ENCODE measurements at regions not wholly inside any gene's neighbourhood (a gene's known extent, or its start where the extent isn't known, plus 50 kb on each side); places are given as distances from the start of the nearest gene placed in this dataset.

GRCh38 chr6:144856622-144857021, 571.5 kb downstream of the UTRN start:
- peaks cover 3% of the 10 kb centered on the region for H3K4me1 Mint-ChIP-seq

GRCh38 chr6:144857086-144857485, 572.0 kb downstream of the UTRN start:
- ChIA-PET POLR2A (no interaction called here), CTCF (no interaction called here)
- H3K4me3 Mint-ChIP-seq, result no peak overlapping the region
- peaks cover 2% of the 10 kb centered on the region for H3K27me3 Mint-ChIP-seq
- no peak overlapping the region for H3K27ac Mint-ChIP-seq
- H3K9me3 Mint-ChIP-seq, result peaks cover 4% of the 10 kb centered on the region
- no peak for DNase-seq
- peaks cover 9% of the 10 kb centered on the region for H3K36me3 Mint-ChIP-seq (ENCODE audit: low read depth)
- H3K4me1 Mint-ChIP-seq, result peaks cover 3% of the 10 kb centered on the region

More at GRCh38 chr6:144856622-144857021, 571.5 kb downstream of the UTRN start:
- Mint-ChIP-seq H3K36me3 (ENCODE audit: low read depth) (peaks cover 12% of the 10 kb centered on the region), H3K9me3 (peaks cover 4% of the 10 kb centered on the region), H3K4me3 (no peak overlapping the region), H3K27me3 (peaks cover 2% of the 10 kb centered on the region), H3K27ac (no peak overlapping the region)
- ChIA-PET POLR2A (no interaction called here), CTCF (no interaction called here)
- no peak for DNase-seq

GRCh38 chr6:144862769-144863168, 577.6 kb downstream of the UTRN start:
- no peaks in the 10 kb centered on the region for H3K36me3 Mint-ChIP-seq (ENCODE audit: low read depth)
- DNase-seq, result no peak
- H3K27ac Mint-ChIP-seq, result no peak overlapping the region
- no peak overlapping the region for H3K4me3 Mint-ChIP-seq
- peaks cover 26% of the 10 kb centered on the region for H3K9me3 Mint-ChIP-seq
- CTCF ChIA-PET, result no interaction called here
- no peaks in the 10 kb centered on the region for H3K4me1 Mint-ChIP-seq
- H3K27me3 Mint-ChIP-seq, result peaks cover 4% of the 10 kb centered on the region
- POLR2A ChIA-PET, result no interaction called here

GRCh38 chr6:144867761-144868160, 582.6 kb downstream of the UTRN start:
- Mint-ChIP-seq H3K4me1 (no peaks in the 10 kb centered on the region), H3K36me3 (ENCODE audit: low read depth) (no peaks in the 10 kb centered on the region), H3K27me3 (peaks cover 1% of the 10 kb centered on the region), H3K4me3 (no peak overlapping the region), H3K27ac (no peak overlapping the region), H3K9me3 (peaks cover 22% of the 10 kb centered on the region)
- ChIA-PET POLR2A (no interaction called here), CTCF (no interaction called here)
- no peak for DNase-seq

- Mint-ChIP-seq H3K4me3 (no peak overlapping the region), H3K27me3 (peaks cover 3% of the 10 kb centered on the region), H3K4me1 (no peaks in the 10 kb centered on the region), H3K36me3 (ENCODE audit: low read depth) (no peaks in the 10 kb centered on the region), H3K27ac (no peak overlapping the region), H3K9me3 (peaks cover 4% of the 10 kb centered on the region)
- ChIA-PET POLR2A (no interaction called here), CTCF (no interaction called here)
- no peak for DNase-seq
Observed at GRCh38 chr6:144870782-144871181, 585.6 kb downstream of the UTRN start.

- CTCF ChIA-PET, result no interaction called here
- no peak overlapping the region for H3K27ac Mint-ChIP-seq
Observed at GRCh38 chr6:144873623-144874378, 588.7 kb downstream of the UTRN start.

GRCh38 chr6:144876689-144877088, 591.6 kb downstream of the UTRN start:
- peaks cover 26% of the 10 kb centered on the region for H3K27me3 Mint-ChIP-seq
- H3K4me3 Mint-ChIP-seq, result no peak overlapping the region
- H3K9me3 Mint-ChIP-seq, result peaks cover 2% of the 10 kb centered on the region
- no peaks in the 10 kb centered on the region for H3K36me3 Mint-ChIP-seq (ENCODE audit: low read depth)
- POLR2A ChIA-PET, result interaction anchor here (0.7 kb wide), 1 partner anchor 102 kb away, joined by 3 read pairs; no protein-coding TSS in a partner anchor
- no peaks in the 10 kb centered on the region for H3K4me1 Mint-ChIP-seq
- CTCF ChIA-PET, result no interaction called here
- no peak overlapping the region for H3K27ac Mint-ChIP-seq
- DNase-seq, result no peak

More at GRCh38 chr6:144873623-144874378, 588.7 kb downstream of the UTRN start:
- no peak for DNase-seq
- Mint-ChIP-seq H3K9me3 (peaks cover 2% of the 10 kb centered on the region), H3K27me3 (peaks cover 15% of the 10 kb centered on the region), H3K4me1 (no peaks in the 10 kb centered on the region), H3K36me3 (ENCODE audit: low read depth) (no peaks in the 10 kb centered on the region), H3K4me3 (no peak overlapping the region)
- POLR2A ChIA-PET, result no interaction called here

GRCh38 chr6:144877118-144877517, 592.0 kb downstream of the UTRN start:
- no peak for DNase-seq
- no peaks in the 10 kb centered on the region for H3K4me1 Mint-ChIP-seq
- no peak overlapping the region for H3K4me3 Mint-ChIP-seq
- POLR2A ChIA-PET, result interaction anchor here (0.7 kb wide), 1 partner anchor 101 kb away, joined by 3 read pairs; no protein-coding TSS in a partner anchor
- CTCF ChIA-PET, result no interaction called here
- peaks cover 2% of the 10 kb centered on the region for H3K9me3 Mint-ChIP-seq
- H3K27ac Mint-ChIP-seq, result no peak overlapping the region
- H3K36me3 Mint-ChIP-seq (ENCODE audit: low read depth), result no peaks in the 10 kb centered on the region
- H3K27me3 Mint-ChIP-seq, result peaks cover 26% of the 10 kb centered on the region

- Mint-ChIP-seq H3K9me3 (no peaks in the 10 kb centered on the region), H3K27ac (no peak overlapping the region), H3K36me3 (ENCODE audit: low read depth) (no peaks in the 10 kb centered on the region), H3K4me3 (no peak overlapping the region), H3K4me1 (no peaks in the 10 kb centered on the region), H3K27me3 (peaks cover 26% of the 10 kb centered on the region)
- ChIA-PET POLR2A (no interaction called here), CTCF (no interaction called here)
- no peak for DNase-seq
Observed at GRCh38 chr6:144878577-144878976, 593.4 kb downstream of the UTRN start.

- Mint-ChIP-seq H3K27ac (no peak overlapping the region), H3K4me3 (no peak overlapping the region), H3K36me3 (ENCODE audit: low read depth) (no peaks in the 10 kb centered on the region), H3K27me3 (peaks cover 26% of the 10 kb centered on the region), H3K9me3 (no peaks in the 10 kb centered on the region), H3K4me1 (no peaks in the 10 kb centered on the region)
- no peak for DNase-seq
- ChIA-PET POLR2A (no interaction called here), CTCF (no interaction called here)
Observed at GRCh38 chr6:144879436-144879835, 594.3 kb downstream of the UTRN start.

- no peak for DNase-seq
- ChIA-PET CTCF (no interaction called here), POLR2A (no interaction called here)
- Mint-ChIP-seq H3K27ac (no peak overlapping the region), H3K36me3 (ENCODE audit: low read depth) (no peaks in the 10 kb centered on the region), H3K4me1 (no peaks in the 10 kb centered on the region), H3K9me3 (no peaks in the 10 kb centered on the region), H3K4me3 (no peak overlapping the region), H3K27me3 (peaks cover 23% of the 10 kb centered on the region)
Observed at GRCh38 chr6:144882425-144882824, 597.3 kb downstream of the UTRN start.

GRCh38 chr6:144883915-144884314, 598.8 kb downstream of the UTRN start:
- no peak overlapping the region for H3K27ac Mint-ChIP-seq
- H3K4me1 Mint-ChIP-seq, result no peaks in the 10 kb centered on the region
- no peaks in the 10 kb centered on the region for H3K36me3 Mint-ChIP-seq (ENCODE audit: low read depth)
- no peaks in the 10 kb centered on the region for H3K9me3 Mint-ChIP-seq
- peaks cover 13% of the 10 kb centered on the region for H3K27me3 Mint-ChIP-seq
- POLR2A ChIA-PET, result no interaction called here
- no peak for DNase-seq
- H3K4me3 Mint-ChIP-seq, result no peak overlapping the region
- CTCF ChIA-PET, result no interaction called here

GRCh38 chr6:144885817-144886216, 600.7 kb downstream of the UTRN start:
- ChIA-PET CTCF (no interaction called here), POLR2A (no interaction called here)
- Mint-ChIP-seq H3K27me3 (peaks cover 3% of the 10 kb centered on the region), H3K27ac (no peak overlapping the region), H3K4me3 (no peak overlapping the region), H3K9me3 (no peaks in the 10 kb centered on the region), H3K4me1 (no peaks in the 10 kb centered on the region), H3K36me3 (ENCODE audit: low read depth) (no peaks in the 10 kb centered on the region)
- no peak for DNase-seq

GRCh38 chr6:144886682-144887081, 601.5 kb downstream of the UTRN start:
- Mint-ChIP-seq H3K4me1 (no peaks in the 10 kb centered on the region), H3K4me3 (no peak overlapping the region), H3K27me3 (peaks cover 3% of the 10 kb centered on the region), H3K9me3 (no peaks in the 10 kb centered on the region), H3K36me3 (ENCODE audit: low read depth) (no peaks in the 10 kb centered on the region), H3K27ac (no peak overlapping the region)
- no peak for DNase-seq
- ChIA-PET POLR2A (no interaction called here), CTCF (no interaction called here)

All from activated CD4-positive, alpha-beta memory T cell treated with anti-CD3 and anti-CD28 coated beads, Interleukin-2, amount 10 ng/mL, durations not matched to agents 7 days and 5 days (primary cell).